NCI-H2107 treated with DMSO at 0.1 percent for 48 hours (cell line): ENCODE measurements at regions not wholly inside any gene's neighbourhood (a gene's known extent, or its start where the extent isn't known, plus 50 kb on each side); places are given as distances from the start of the nearest gene placed in this dataset.

Experiments
- DNase-seq: peaks from one replicate; lab custom pipeline; 2025; ENCODE audit not compliant: unreplicated experiment; lab: John Stamatoyannopoulos, UW

GRCh38 chr16:62969711-62970318 is 933.6 kb upstream of the CDH8 start:
- no peak for DNase-seq

DNA sequence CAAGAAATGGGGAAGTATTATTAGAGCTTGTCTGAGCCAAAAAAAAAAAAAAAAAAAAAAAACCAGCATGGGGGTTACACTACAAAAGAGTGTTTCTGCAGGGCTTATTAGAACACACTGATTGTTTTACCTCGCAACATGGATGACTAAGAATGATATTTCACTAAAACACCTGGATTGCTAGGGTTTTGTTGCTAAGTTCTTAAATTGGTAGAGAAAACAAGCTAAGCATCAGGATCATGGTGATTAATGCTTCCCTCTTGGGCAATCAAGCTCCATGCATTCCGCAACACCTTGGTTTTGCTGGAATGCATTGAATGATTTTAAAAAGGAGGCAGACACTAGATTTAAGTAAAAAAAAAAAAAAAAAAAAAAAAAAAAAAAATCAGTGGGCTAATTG is 931.4 kb upstream of the CDH8 start:
- no peak for DNase-seq

DNA sequence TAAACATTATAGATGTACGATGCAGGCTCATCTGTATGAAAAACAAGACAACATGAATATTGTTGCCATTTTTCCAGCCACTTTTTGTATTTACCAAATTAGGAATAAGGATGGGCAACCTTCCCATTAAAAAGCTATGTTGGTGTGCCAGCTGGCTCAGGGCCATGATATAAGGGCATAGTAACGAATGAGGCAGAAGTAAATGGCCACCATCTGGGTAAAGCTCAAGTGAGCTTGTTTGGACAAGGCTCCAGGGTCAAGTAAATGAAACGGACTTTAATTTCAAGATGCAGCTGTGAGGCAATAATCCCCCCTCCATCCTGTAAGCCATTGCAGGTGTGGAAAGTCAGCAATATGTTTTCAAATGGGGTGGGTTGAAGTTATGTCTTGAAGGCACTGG is 930.9 kb upstream of the CDH8 start:
- DNase-seq: no peak

DNA sequence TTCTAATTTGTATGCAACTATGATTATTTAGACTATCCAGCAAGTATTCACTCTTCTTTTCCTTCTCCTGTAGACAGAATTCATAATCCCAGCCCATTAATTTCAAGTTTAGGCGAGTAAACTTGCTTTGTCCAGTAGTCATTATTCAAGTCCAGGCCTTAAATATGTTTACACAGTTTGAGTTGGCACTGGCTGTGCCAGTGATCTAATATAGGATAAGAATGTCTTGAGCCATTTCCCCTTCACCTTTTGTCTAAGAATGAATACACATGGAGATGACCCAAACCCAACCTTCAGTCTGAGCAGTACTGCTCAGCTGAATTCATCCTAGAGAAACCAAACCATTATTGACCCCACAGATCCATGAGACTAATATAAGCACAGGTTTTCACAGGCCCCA is 930.4 kb upstream of the CDH8 start:
- no peak for DNase-seq

- DNase-seq: no peak
These were observed 929.6 kb upstream of the CDH8 start for GRCh38 chr16:62965831-62966230.

GRCh38 chr16:62963846-62964245 is 927.6 kb upstream of the CDH8 start:
- no peak for DNase-seq

- DNase-seq: no peak
These were observed 918.8 kb upstream of the CDH8 start for GRCh38 chr16:62955033-62955349.

DNA sequence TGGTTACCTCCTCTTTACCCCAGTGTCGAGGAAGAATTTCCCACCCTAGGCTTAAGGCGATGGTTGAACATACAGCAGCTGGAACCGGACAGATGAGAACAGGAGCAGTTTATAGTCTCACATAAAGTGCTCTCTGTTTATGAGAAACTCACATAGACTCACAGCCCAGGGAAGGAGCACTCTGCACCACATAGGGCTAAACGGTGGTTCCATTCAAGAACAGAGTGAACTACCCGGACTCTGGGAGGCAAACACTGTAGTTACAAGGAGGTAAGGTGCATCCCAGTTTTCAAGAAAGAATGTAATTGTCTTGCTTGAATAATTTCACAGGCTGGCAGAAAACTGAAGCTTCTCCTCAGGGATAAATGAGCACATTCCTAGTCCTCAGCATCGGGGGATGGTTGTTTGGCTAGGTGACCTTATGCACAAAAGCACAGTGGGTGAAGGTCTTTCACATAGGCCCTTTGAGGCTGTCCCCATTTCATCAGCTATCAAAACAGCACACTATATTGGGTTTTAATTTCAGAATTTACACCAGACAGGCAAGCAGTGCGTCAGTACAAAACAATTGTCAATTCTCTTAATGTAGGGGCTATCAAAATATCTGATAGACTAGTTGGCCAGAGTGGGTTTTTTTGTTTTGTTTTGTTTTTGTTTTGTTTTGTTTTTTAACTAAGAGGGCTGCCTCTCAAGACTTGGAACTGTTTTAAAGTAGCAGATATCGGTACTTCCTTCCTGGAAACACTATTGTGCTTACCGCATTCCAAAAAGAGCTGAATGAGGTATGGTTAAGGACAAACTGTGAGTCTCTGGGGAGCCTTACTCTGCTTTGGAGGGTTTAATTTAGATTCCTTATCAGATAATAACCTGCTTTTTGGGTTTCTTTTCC is 918.1 kb upstream of the CDH8 start:
- no peak for DNase-seq

- no peak for DNase-seq
These were observed 914.1 kb upstream of the CDH8 start for GRCh38 chr16:62950351-62950750.

DNA sequence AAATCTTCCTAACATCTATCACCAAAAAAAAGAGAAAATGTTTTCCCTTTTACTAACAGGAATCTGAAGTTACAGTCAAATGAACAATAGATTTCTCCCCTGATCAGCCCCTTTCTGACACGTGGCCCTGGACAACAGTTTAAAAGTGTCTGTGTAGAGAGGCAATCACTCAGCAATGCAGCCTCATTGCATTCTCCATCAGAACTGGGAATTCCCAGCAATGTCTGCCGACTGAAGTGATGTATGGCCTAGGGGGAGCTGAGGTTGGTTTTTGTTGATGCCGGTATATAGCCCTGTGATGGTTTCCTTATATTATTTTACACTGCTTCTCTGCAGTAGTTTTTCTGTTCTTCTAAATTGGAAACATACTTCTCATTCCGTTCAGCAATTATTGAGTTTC is 904.3 kb upstream of the CDH8 start:
- no peak for DNase-seq

DNA sequence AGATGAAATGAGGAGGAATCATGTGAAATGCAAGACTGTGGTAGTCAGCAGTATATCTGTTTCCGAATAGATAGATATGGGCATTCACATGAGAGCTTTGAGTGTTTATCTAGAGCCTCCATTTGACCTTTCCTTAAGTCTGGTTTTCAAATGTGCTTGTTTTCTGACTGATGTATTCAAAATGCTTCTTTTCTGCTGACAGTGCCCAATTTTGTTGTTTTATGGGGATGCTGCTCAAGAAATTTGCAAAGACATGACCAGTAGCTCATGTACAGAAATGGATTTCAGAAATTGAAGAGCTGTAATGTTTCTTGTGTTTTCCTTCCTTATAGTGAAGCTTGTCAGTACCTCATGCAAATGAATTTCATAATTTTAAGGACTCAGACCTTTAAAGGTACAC is 903.4 kb upstream of the CDH8 start:
- no peak for DNase-seq

- DNase-seq: no peak
These were observed 897.7 kb upstream of the CDH8 start for GRCh38 chr16:62933929-62934328.

DNA sequence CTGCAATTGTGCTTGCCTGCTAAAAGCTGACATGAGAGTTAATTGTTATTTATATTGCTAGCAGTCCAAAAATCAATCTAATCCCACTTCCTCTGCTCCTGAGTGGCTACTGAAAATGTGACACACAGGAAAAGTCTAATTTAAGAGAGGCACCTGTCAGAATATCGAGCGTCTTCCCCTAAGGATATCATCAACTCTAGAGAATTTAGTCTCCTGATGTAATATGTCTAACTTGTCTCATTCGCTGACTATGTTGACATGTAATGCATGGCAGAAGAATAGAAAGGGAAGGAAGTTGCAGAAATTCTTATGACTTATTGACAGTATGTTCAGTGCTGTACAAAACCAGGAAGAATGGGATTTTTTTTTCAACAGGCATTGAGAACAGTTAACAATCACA is 893.4 kb upstream of the CDH8 start:
- DNase-seq: no peak

GRCh38 chr16:62927122-62927521 is 890.9 kb upstream of the CDH8 start:
- no peak for DNase-seq

DNA sequence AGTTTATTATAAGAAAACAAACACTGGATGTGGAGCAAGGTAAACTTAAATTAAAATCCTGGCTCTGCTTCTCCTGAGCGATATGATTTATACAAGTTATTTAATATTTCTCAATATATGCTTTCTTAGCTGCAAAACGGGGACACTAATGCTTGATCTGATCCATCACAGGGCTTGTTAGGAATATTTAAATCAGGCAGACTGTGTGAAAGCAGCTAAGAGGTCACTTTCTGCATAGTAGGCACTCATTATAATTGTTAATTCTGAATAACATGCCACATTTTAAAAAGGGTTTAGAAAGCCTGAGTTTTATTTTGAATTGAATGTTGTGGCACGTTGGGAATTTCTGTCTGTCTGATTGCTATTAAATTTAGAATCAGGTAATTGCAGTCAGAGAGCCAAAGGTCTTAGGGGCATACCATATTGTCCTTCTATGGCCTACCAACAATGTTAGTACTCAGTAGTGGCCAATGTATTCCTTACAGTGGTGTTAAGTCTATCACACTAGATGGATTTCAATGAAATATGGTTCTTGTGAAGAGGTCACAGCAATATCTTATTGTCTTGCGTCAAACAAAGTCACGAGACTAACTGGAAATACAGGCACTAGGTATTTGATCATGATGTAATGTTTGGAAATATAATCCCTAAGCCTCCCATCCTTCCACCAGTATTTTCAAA is 890.0 kb upstream of the CDH8 start:
- no peak for DNase-seq

DNA sequence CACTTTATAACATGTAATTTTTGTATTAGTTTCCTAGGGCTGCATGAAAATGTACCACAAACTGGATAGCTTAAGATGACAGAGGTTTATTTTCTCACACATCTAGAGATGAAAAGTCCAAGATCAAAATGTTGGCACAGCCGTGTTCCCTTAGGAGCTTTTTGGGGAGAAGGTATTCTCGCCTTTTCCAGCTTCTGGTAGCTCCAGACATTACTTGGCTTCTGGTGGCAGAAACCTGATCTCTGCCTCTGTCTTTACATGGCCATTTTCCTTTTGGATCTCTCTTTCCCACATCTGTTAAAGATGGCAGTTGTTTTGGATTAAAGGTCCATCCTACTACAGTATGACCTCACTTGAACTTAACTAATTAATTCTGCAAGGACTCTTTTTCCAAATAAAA is 885.7 kb upstream of the CDH8 start:
- DNase-seq: no peak

- no peak for DNase-seq
These were observed 877.7 kb upstream of the CDH8 start for GRCh38 chr16:62913924-62914323.

- no peak for DNase-seq
These were observed 877.1 kb upstream of the CDH8 start for GRCh38 chr16:62913333-62913732.

GRCh38 chr16:62909597-62909996 is 873.4 kb upstream of the CDH8 start:
- no peak for DNase-seq

- DNase-seq: no peak
These were observed 871.3 kb upstream of the CDH8 start for GRCh38 chr16:62907562-62907961.

GRCh38 chr16:62903961-62904502 is 867.8 kb upstream of the CDH8 start:
- DNase-seq: no peak

DNA sequence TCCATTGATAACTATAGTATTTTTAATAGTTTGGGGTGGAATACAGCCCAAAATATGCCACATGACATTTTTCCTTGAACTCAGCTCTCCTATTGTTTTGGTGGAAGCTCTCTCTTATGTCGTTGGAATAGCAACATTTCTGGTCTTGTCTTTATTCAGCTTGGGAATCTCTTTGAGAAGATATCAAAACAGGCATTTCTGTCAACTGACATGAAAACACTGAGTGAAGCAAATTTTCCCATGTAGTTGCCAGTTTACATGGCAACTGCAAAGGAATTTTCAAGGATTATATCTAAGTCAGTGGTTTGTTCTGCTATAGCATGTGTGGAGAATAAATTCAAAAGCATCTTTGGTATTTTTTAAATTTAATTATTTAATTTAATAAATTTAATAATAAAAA is 863.5 kb upstream of the CDH8 start:
- DNase-seq: no peak
